Trophoblast cell (in vitro differentiated cells and primary cell): ENCODE measurements at regions not wholly inside any gene's neighbourhood (a gene's known extent, or its start where the extent isn't known, plus 50 kb on each side); places are given as distances from the start of the nearest gene placed in this dataset.

ENCODE experiments used
- DNase-seq, 2 donors: peaks; one replicate each; pipeline ENCODE4 v3.0.0-alpha.2; 2016
- H2AFZ ChIP-seq: 2 replicates; pipeline ENCODE4 v1.6.1; 2013; ENCODE audit warnings: low read length, moderate library complexity, mild to moderate bottlenecking; ENCODE audit not compliant: insufficient read depth, poor library complexity
- H2AK5ac ChIP-seq: 2 replicates; pipeline ENCODE4 v1.6.1; 2013; ENCODE audit warnings: mild to moderate bottlenecking, low read length
- H2BK120ac ChIP-seq: 2 replicates; pipeline ENCODE4 v1.6.1; 2013; ENCODE audit warnings: low read length, mild to moderate bottlenecking, moderate library complexity; ENCODE audit not compliant: insufficient read depth, poor library complexity
- H2BK12ac ChIP-seq: 2 replicates; pipeline ENCODE4 v1.6.1; 2013; ENCODE audit warnings: mild to moderate bottlenecking, low read length, moderate library complexity
- H2BK5ac ChIP-seq: 2 replicates; pipeline ENCODE4 v1.6.1; 2013; ENCODE audit warnings: low read length, low read depth, moderate library complexity, mild to moderate bottlenecking; ENCODE audit not compliant: poor library complexity
- H3K14ac ChIP-seq: 2 replicates; pipeline ENCODE4 v1.6.1; 2013; ENCODE audit warnings: mild to moderate bottlenecking, low read length
- H3K18ac ChIP-seq: 2 replicates; pipeline ENCODE4 v1.6.1; 2013; ENCODE audit warnings: mild to moderate bottlenecking, low read length
- H3K23ac ChIP-seq: 2 replicates; pipeline ENCODE4 v1.6.1; 2013; ENCODE audit warnings: low read length
- H3K27ac ChIP-seq: 2 replicates; pipeline ENCODE4 v1.5.1; 2013; ENCODE audit warnings: low read depth, mild to moderate bottlenecking, inconsistent platforms, low read length, moderate library complexity
- H3K27me3 ChIP-seq: 2 replicates; pipeline ENCODE4 v1.6.1; 2013; ENCODE audit warnings: inconsistent platforms, mild to moderate bottlenecking, low read length, moderate library complexity; ENCODE audit not compliant: insufficient read depth
- H3K36me3 ChIP-seq, 2 experiments: 1 replicate in 1 of 2; 2 replicates in 1 of 2; pipeline ENCODE4 v1.6.1; 2013; ENCODE audit warnings: low read length in 2 of 2, mild to moderate bottlenecking in 2 of 2, moderate library complexity in 1 of 2; ENCODE audit not compliant: insufficient read depth in 2 of 2, control insufficient read depth in 1 of 2
- H3K4ac ChIP-seq: 2 replicates; pipeline ENCODE4 v1.6.1; 2013; ENCODE audit warnings: low read depth, mild to moderate bottlenecking, low read length, moderate library complexity
- H3K4me1 ChIP-seq, 2 experiments: 1 replicate in 1 of 2; 2 replicates in 1 of 2; pipeline ENCODE4 v1.6.1; 2013; ENCODE audit warnings: low read length in 2 of 2, mild to moderate bottlenecking in 2 of 2, moderate library complexity in 1 of 2; ENCODE audit not compliant: insufficient read depth in 2 of 2, control insufficient read depth in 1 of 2
- H3K4me2 ChIP-seq: 2 replicates; pipeline ENCODE4 v1.6.1; 2013; ENCODE audit warnings: inconsistent platforms, mild to moderate bottlenecking, low read length, moderate library complexity
- H3K4me3 ChIP-seq: 2 replicates; pipeline ENCODE4 v1.5.1; 2013; ENCODE audit warnings: mild to moderate bottlenecking, low read depth, low read length, inconsistent platforms
- H3K79me1 ChIP-seq: one replicate; pipeline ENCODE4 v1.6.1; 2013; ENCODE audit warnings: low read length
- H3K79me2 ChIP-seq: 2 replicates; pipeline ENCODE4 v1.6.1; 2013; ENCODE audit warnings: low read length, mild to moderate bottlenecking; ENCODE audit not compliant: control insufficient read depth, insufficient read depth, poor library complexity
- H3K9ac ChIP-seq: 2 replicates; pipeline ENCODE4 v1.6.1; 2013; ENCODE audit warnings: mild to moderate bottlenecking, low read length
- H3K9me3 ChIP-seq: 2 replicates; pipeline ENCODE4 v1.6.1; 2013; ENCODE audit warnings: low read depth, mild to moderate bottlenecking, control low read depth, inconsistent platforms, low read length; ENCODE audit not compliant: insufficient read depth
- H4K12ac ChIP-seq: 2 replicates; pipeline ENCODE4 v1.6.1; 2013; ENCODE audit warnings: low read depth, mild to moderate bottlenecking, low read length, moderate library complexity
- H4K8ac ChIP-seq: 2 replicates; pipeline ENCODE4 v1.6.1; 2013; ENCODE audit warnings: low read depth, mild to moderate bottlenecking, low read length, moderate library complexity
- H4K91ac ChIP-seq: one replicate; pipeline ENCODE4 v1.6.1; 2013; ENCODE audit warnings: low read depth, mild to moderate bottlenecking, low read length, moderate library complexity
- WGBS: extraction: QIAGEN DNeasy Blood & Tissue Kit; methylation state at CpG from one replicate; pipeline ENCODE4 v1.1.7; 2013; ENCODE audit warnings: missing lambda C conversion rate; ENCODE audit not compliant: insufficient read length, insufficient coverage; ENCODE audit errors: extremely low coverage; 5-methylcytosine and 5-hydroxymethylcytosine counted together

DNA sequence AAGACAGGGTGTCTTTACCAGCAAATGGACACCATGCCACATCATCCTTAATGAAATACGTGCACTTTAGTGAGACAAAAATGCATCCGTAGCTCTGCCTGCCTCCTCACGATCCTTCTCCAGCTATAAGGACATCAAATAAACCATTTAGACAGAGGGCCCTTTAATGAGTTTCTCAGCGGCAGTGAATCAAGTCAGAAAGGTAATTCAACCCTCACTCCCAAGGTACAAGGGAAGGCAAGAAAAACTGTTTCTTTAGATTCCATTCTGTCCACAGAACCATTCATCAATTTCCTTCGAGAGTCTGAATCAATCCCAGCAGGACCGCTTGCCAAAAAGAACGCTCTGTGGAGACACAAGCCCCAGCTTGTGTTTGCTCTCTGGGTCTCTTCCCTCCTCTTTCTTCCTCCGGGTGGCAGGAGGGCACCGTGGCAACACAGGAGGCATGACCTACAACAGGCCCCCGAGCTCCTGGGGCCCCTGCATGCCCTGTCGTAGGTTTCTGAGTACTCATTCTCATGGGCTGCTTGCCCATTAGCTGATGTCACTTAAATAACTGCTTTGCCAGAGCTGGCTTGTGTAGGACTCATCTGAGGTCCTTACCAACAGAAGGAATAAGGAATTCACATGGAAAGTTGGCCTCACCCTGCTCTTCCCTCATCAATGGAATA lies 297.8 kb upstream of the PRKCQ start:
- Histone ChIP-seq H4K12ac (no peak overlapping the region), H2BK120ac (no peak overlapping the region), H3K9ac (no peak overlapping the region), H3K9me3 (no peaks in the 10 kb centered on the region), H3K4ac (no peak overlapping the region), H4K8ac (no peak overlapping the region), H3K4me2 (no peak overlapping the region), H2AK5ac (no peak overlapping the region), H2BK12ac (no peak overlapping the region), H3K4me3 (no peak overlapping the region), H3K79me2 (no peaks in the 10 kb centered on the region), H3K36me3 (no peaks in the 10 kb centered on the region), H4K91ac (no peak overlapping the region), H3K18ac (no peak overlapping the region), H2BK5ac (no peak overlapping the region), H3K23ac (no peak overlapping the region), H2AFZ (no peak overlapping the region), H3K14ac (no peak overlapping the region), H3K4me1 (no peaks in the 10 kb centered on the region), H3K27me3 (no peaks in the 10 kb centered on the region), H3K79me1 (no peaks in the 10 kb centered on the region), H3K27ac (no peak overlapping the region)
- DNase-seq, result no peak
- WGBS, result no CpG with 5 or more reads among the region's 11 CpGs

- Histone ChIP-seq H3K23ac (no peak overlapping the region), H3K36me3 (no peaks in the 10 kb centered on the region), H3K18ac (no peak overlapping the region), H3K4ac (no peak overlapping the region), H3K27ac (no peak overlapping the region), H2AK5ac (no peak overlapping the region), H2AFZ (no peak overlapping the region), H3K9ac (no peak overlapping the region), H3K4me2 (no peak overlapping the region), H3K79me2 (no peaks in the 10 kb centered on the region), H3K79me1 (no peaks in the 10 kb centered on the region), H4K8ac (no peak overlapping the region), H4K12ac (no peak overlapping the region), H2BK5ac (no peak overlapping the region), H3K4me1 (no peaks in the 10 kb centered on the region), H3K4me3 (no peak overlapping the region), H3K27me3 (no peaks in the 10 kb centered on the region), H2BK12ac (no peak overlapping the region), H3K9me3 (no peaks in the 10 kb centered on the region), H4K91ac (no peak overlapping the region), H3K14ac (no peak overlapping the region), H2BK120ac (no peak overlapping the region)
- no peak for DNase-seq
- no CpG with 5 or more reads among the region's 12 CpGs for WGBS
These were observed 297.3 kb upstream of the PRKCQ start for GRCh38 chr10:6877336-6877721.

- no peak overlapping the region for H3K14ac ChIP-seq
- no peak overlapping the region for H4K8ac ChIP-seq
- H3K79me2 ChIP-seq, result no peaks in the 10 kb centered on the region
- H3K9ac ChIP-seq, result no peak overlapping the region
- H2BK12ac ChIP-seq, result no peak overlapping the region
- WGBS, result no CpG with 5 or more reads among the region's 7 CpGs
- no peak overlapping the region for H3K4ac ChIP-seq
- H2AFZ ChIP-seq, result no peak overlapping the region
- H3K36me3 ChIP-seq, result no peaks in the 10 kb centered on the region
- no peak overlapping the region for H3K18ac ChIP-seq
- H4K91ac ChIP-seq, result no peak overlapping the region
- DNase-seq, result no peak
- H3K27me3 ChIP-seq, result no peaks in the 10 kb centered on the region
- H3K9me3 ChIP-seq, result no peaks in the 10 kb centered on the region
- H3K4me2 ChIP-seq, result no peak overlapping the region
- no peak overlapping the region for H3K27ac ChIP-seq
- H2BK120ac ChIP-seq, result no peak overlapping the region
- H2AK5ac ChIP-seq, result no peak overlapping the region
- H2BK5ac ChIP-seq, result no peak overlapping the region
- no peak overlapping the region for H3K23ac ChIP-seq
- H3K4me1 ChIP-seq, result no peaks in the 10 kb centered on the region
- no peaks in the 10 kb centered on the region for H3K79me1 ChIP-seq
- no peak overlapping the region for H4K12ac ChIP-seq
- no peak overlapping the region for H3K4me3 ChIP-seq
These were observed 295.3 kb upstream of the PRKCQ start for GRCh38 chr10:6875269-6875865.

DNA sequence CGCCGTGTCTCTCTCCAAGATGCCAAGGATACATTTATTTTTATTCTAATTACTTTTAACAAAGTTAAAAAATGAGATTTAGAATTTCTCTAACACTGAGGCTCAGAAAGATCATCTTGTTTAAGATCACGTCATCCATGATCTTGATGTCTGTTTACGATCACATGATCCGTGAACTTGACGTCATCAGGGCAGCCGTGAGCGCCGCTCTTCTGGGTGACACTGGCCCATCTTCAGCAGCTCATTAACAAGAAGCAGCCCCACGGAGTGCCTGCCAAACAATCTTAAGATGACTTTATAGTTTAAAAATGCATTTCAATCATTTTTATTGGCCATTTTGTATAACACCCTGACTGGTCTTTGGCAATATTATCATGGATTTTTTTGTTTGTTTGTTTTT lies 291.1 kb upstream of the PRKCQ start:
- no peak overlapping the region for H3K18ac ChIP-seq
- H3K27me3 ChIP-seq, result no peaks in the 10 kb centered on the region
- H2BK5ac ChIP-seq, result no peak overlapping the region
- no peaks in the 10 kb centered on the region for H3K4me1 ChIP-seq
- H2BK120ac ChIP-seq, result no peak overlapping the region
- no peaks in the 10 kb centered on the region for H3K79me2 ChIP-seq
- H4K91ac ChIP-seq, result no peak overlapping the region
- H3K9me3 ChIP-seq, result no peaks in the 10 kb centered on the region
- no peak overlapping the region for H3K23ac ChIP-seq
- H2BK12ac ChIP-seq, result no peak overlapping the region
- no peak overlapping the region for H3K14ac ChIP-seq
- no peak overlapping the region for H4K12ac ChIP-seq
- no peak overlapping the region for H3K9ac ChIP-seq
- H4K8ac ChIP-seq, result no peak overlapping the region
- H3K27ac ChIP-seq, result no peak overlapping the region
- WGBS, result no CpG with 5 or more reads among the region's 10 CpGs
- no peak overlapping the region for H3K4me3 ChIP-seq
- no peak overlapping the region for H3K4ac ChIP-seq
- DNase-seq, result no peak
- H2AK5ac ChIP-seq, result no peak overlapping the region
- no peak overlapping the region for H2AFZ ChIP-seq
- H3K36me3 ChIP-seq, result no peaks in the 10 kb centered on the region
- H3K4me2 ChIP-seq, result no peak overlapping the region
- H3K79me1 ChIP-seq, result no peaks in the 10 kb centered on the region
